HEK293 (cell line): ENCODE measurements at regions not wholly inside any gene's neighbourhood (a gene's known extent, or its start where the extent isn't known, plus 50 kb on each side); places are given as distances from the start of the nearest gene placed in this dataset.

ENCODE experiments used
- CTCF ChIA-PET: fragments of 350-600 bp; formaldehyde crosslinking; extraction: SDS; loops from one replicate; lab custom pipeline; 2021; ENCODE audit warnings: antibody characterized with exemption; lab: Yijun Ruan, JAX
- POLR2A ChIA-PET: fragments of 300-600 bp; formaldehyde crosslinking; extraction: SDS; loops from one replicate; lab custom pipeline; 2020; ENCODE audit warnings: antibody characterized with exemption, inconsistent platforms; lab: Yijun Ruan, JAX
- H3K27ac ChIP-seq: fragments of 200-500 bp; sonication (Bioruptor generic); 2 replicates; pipeline ENCODE4 v1.5.1; 2014; ENCODE audit warnings: low read depth, low read length, control low read depth, inconsistent platforms; ENCODE audit errors: extremely low read depth
- H3K36me3 ChIP-seq, 2 experiments: fragments of 200-500 bp in 1 of 2; sonication (Bioruptor generic) in 1 of 2; 1 replicate in 1 of 2; 2 replicates in 1 of 2; pipeline ENCODE4 v1.5.1; 2014 to 2017; ENCODE audit warnings: inconsistent platforms in 2 of 2, low read length in 2 of 2; ENCODE audit not compliant: control insufficient read depth in 2 of 2, insufficient read depth in 1 of 2
- H3K4me1 ChIP-seq: fragments of 200-500 bp; sonication (Bioruptor generic); 2 replicates; pipeline ENCODE4 v1.5.1; 2014; ENCODE audit warnings: mild to moderate bottlenecking, low read length, inconsistent platforms; ENCODE audit not compliant: control insufficient read depth, insufficient read depth
- H3K4me3 ChIP-seq: 2 replicates; pipeline ENCODE4 v1.5.1; 2011; ENCODE audit warnings: low read depth, mild to moderate bottlenecking, control low read depth, low read length, moderate library complexity
- H3K9me3 ChIP-seq: fragments of 200-500 bp; sonication (Bioruptor generic); 2 replicates; pipeline ENCODE4 v1.5.1; 2014; ENCODE audit warnings: low read depth, low read length, inconsistent platforms; ENCODE audit not compliant: control insufficient read depth, insufficient read depth
- HOXA7 ChIP-seq: sonication (generic); formaldehyde crosslinking; IDR thresholded peaks from 2 replicates; pipeline ENCODE4 v1.8.1; 2022; ENCODE audit warnings: missing genetic modification reagents, borderline replicate concordance
- KLF7 ChIP-seq: fragments of 450-650 bp; formaldehyde crosslinking; IDR thresholded peaks from 2 replicates; pipeline ENCODE4 v1.5.1; 2016; ENCODE audit warnings: missing biosample characterization, missing genetic modification characterization, borderline replicate concordance
- OVOL3 ChIP-seq: fragments of 450-650 bp; formaldehyde crosslinking; IDR thresholded peaks from 2 replicates; pipeline ENCODE4 v1.5.1; 2016; ENCODE audit warnings: missing biosample characterization, missing genetic modification characterization
- ZBTB49 ChIP-seq: fragments of 450-650 bp; formaldehyde crosslinking; IDR thresholded peaks from 2 replicates; pipeline ENCODE4 v1.5.1; 2016; ENCODE audit warnings: missing biosample characterization, missing genetic modification characterization, low read depth
- ZNF302 ChIP-seq: fragments of 450-650 bp; formaldehyde crosslinking; IDR thresholded peaks from 2 replicates; pipeline ENCODE4 v1.5.1; 2016; ENCODE audit warnings: missing biosample characterization, missing genetic modification characterization, low read depth
- ZNF391 ChIP-seq: fragments of 450-650 bp; formaldehyde crosslinking; IDR thresholded peaks from 2 replicates; pipeline ENCODE4 v1.5.1; 2016; ENCODE audit warnings: low read depth, missing biosample characterization, missing genetic modification characterization, borderline replicate concordance
- ZNF423 ChIP-seq: fragments of 450-650 bp; formaldehyde crosslinking; IDR thresholded peaks from 2 replicates; pipeline ENCODE4 v1.5.1; 2016; ENCODE audit warnings: missing biosample characterization, missing genetic modification characterization
- ZNF518A ChIP-seq: fragments of 450-650 bp; formaldehyde crosslinking; conservative IDR thresholded peaks from 2 replicates; pipeline ENCODE4 v1.5.1; 2016; ENCODE audit warnings: low read depth, missing biosample characterization, missing genetic modification characterization
- ZNF596 ChIP-seq: fragments of 450-650 bp; IDR thresholded peaks from 2 replicates; pipeline ENCODE4 v1.5.0; 2018; ENCODE audit warnings: missing biosample characterization, mild to moderate bottlenecking, missing genetic modification characterization, moderate library complexity
- ZNF658 ChIP-seq: fragments of 450-650 bp; formaldehyde crosslinking; IDR thresholded peaks from 2 replicates; pipeline ENCODE4; 2016; ENCODE audit warnings: missing biosample characterization, missing genetic modification characterization
- ZSCAN23 ChIP-seq: fragments of 450-650 bp; formaldehyde crosslinking; IDR thresholded peaks from 2 replicates; pipeline ENCODE4 v1.5.1; 2016; ENCODE audit warnings: missing biosample characterization, missing genetic modification characterization

- TF ChIP-seq ZNF302: no peak
- no peak for TF ChIP-seq ZNF391
- no peak for TF ChIP-seq ZSCAN23 (tag by site-specific recombination)
- TF ChIP-seq ZBTB49 (tag by site-specific recombination): no peak
- no peak for TF ChIP-seq HOXA7 (CRISPR knock-in tag)
- no peak for TF ChIP-seq ZNF658 (tag by site-specific recombination)
- no peak for TF ChIP-seq ZNF518A
- no peak for TF ChIP-seq ZNF423 (tag by site-specific recombination)
Observed at GRCh38 chr6:28774292-28775051, 149.3 kb downstream of the TRIM27 start (continued).

GRCh38 chr6:28775052-28775376 is 148.8 kb downstream of the TRIM27 start:
- peaks cover 19% of the 10 kb centered on the region for H3K4me1 ChIP-seq
- POLR2A ChIA-PET: no interaction called here
- CTCF ChIA-PET: no interaction called here
- H3K9me3 ChIP-seq: no peaks in the 10 kb centered on the region
- H3K36me3 ChIP-seq: no peaks in the 10 kb centered on the region
- TF ChIP-seq ZNF596 (tag by site-specific recombination): peak; percentile 5; the same call in 1 of the 2 replicates
- no peak for TF ChIP-seq OVOL3
- H3K4me3 ChIP-seq: no peak overlapping the region
- H3K27ac ChIP-seq: no peak overlapping the region

GRCh38 chr6:28775405-28776129 is 148.2 kb downstream of the TRIM27 start:
- Histone ChIP-seq H3K36me3 (no peaks in the 10 kb centered on the region), H3K27ac (peak overlapping the region; percentile 81), H3K4me3 (no peak overlapping the region), H3K9me3 (no peaks in the 10 kb centered on the region), H3K4me1 (peaks cover 19% of the 10 kb centered on the region)
- ChIA-PET POLR2A (no interaction called here), CTCF (interaction anchor here (0.6 to 1.9 kb wide), 3 partner anchors 8 to 124 kb away, joined by 3 to 5 read pairs (median 3); no protein-coding TSS in a partner anchor)
- TF ChIP-seq KLF7 (tag by site-specific recombination): no peak
